ENCODE measurements at regions not wholly inside any gene's neighbourhood (a gene's known extent, or its start where the extent isn't known, plus 50 kb on each side); places are given as distances from the start of the nearest gene placed in this dataset.

DNA sequence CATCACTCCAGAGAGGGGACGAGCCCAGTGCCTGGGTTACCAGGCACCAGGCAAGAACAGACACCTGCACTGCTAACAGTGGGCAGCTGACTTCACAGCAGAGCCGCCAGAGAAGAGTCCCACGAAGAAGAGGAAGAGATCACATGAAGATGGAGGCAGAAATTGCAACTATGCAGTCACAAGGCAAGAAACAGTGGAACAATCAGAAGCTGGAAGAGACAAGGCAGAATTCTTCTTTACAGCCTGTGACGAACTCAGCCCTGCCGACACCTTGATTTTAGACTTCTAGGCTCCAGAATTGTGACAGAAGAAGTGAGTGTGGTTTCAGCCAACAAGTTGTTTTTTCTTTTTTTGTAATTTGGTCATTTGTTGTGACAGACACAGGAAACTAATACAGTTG, 59.2 kb downstream of the IL12A start:
- WGBS = 83% methylated on average over 5 of the region's 5 CpGs

DNA sequence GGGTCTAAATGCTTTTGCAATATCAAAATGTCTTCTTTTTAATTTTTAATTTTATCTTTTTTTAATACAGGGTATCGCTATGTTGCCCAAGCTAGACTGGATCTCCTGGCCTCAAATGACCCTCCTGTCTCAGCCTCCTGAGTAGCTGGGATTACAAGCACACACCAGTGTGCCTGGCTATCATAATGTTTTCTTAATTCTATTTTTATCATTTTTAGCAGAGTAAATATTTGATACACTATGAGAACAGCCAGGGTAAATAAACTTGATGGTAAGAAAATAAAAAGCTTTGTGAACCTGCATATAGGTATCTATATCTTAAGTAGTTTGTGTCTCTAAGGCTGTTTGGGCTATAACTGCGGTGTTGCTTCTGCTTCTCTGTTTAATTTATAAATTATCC, 60.4 kb downstream of the IL12A start:
- no peaks in the 10 kb centered on the region for H3K9me3 ChIP-seq
- peak; percentile 27 for DNase-seq (ENCODE audit: low spot score)
- TF ChIP-seq POLR2AphosphoS5 (IDR thresholded peaks at IDR 0.05) = peak; percentile 50
- TF ChIP-seq, protein P1, sequence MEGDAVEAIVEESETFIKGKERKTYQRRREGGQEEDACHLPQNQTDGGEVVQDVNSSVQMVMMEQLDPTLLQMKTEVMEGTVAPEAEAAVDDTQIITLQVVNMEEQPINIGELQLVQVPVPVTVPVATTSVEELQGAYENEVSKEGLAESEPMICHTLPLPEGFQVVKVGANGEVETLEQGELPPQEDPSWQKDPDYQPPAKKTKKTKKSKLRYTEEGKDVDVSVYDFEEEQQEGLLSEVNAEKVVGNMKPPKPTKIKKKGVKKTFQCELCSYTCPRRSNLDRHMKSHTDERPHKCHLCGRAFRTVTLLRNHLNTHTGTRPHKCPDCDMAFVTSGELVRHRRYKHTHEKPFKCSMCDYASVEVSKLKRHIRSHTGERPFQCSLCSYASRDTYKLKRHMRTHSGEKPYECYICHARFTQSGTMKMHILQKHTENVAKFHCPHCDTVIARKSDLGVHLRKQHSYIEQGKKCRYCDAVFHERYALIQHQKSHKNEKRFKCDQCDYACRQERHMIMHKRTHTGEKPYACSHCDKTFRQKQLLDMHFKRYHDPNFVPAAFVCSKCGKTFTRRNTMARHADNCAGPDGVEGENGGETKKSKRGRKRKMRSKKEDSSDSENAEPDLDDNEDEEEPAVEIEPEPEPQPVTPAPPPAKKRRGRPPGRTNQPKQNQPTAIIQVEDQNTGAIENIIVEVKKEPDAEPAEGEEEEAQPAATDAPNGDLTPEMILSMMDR (IDR thresholded peaks at IDR 0.05) = no peak
- no peaks in the 10 kb centered on the region for H3K36me3 ChIP-seq
- no peak overlapping the region for H3K4me3 ChIP-seq
- no peaks in the 10 kb centered on the region for H3K27me3 ChIP-seq (replicated peaks; ENCODE audit: insufficient read depth)
- intact Hi-C loops (cut with DNase I) = no loop called here
- WGBS = 75% methylated on average over 2 of the region's 2 CpGs
- H3K4me1 ChIP-seq (replicated peaks) = no peaks in the 10 kb centered on the region
- H3K27ac ChIP-seq = no peak overlapping the region

More for the DNA sequence above, 59.2 kb downstream of the IL12A start:
- H3K27me3 ChIP-seq (replicated peaks; ENCODE audit: insufficient read depth) = no peaks in the 10 kb centered on the region
- no peak for DNase-seq (ENCODE audit: low spot score)
- no peak overlapping the region for H3K27ac ChIP-seq
- H3K36me3 ChIP-seq = no peaks in the 10 kb centered on the region
- no peaks in the 10 kb centered on the region for H3K9me3 ChIP-seq
- H3K4me3 ChIP-seq = no peak overlapping the region
- intact Hi-C loops (cut with DNase I) = no loop called here
- TF ChIP-seq, protein P1 (IDR thresholded peaks at IDR 0.05) = no peak
- no peak for TF ChIP-seq POLR2AphosphoS5 (IDR thresholded peaks at IDR 0.05)
- no peak for TF ChIP-seq POLR2A (IDR thresholded peaks at IDR 0.05)
- H3K4me1 ChIP-seq (replicated peaks) = no peaks in the 10 kb centered on the region

DNA sequence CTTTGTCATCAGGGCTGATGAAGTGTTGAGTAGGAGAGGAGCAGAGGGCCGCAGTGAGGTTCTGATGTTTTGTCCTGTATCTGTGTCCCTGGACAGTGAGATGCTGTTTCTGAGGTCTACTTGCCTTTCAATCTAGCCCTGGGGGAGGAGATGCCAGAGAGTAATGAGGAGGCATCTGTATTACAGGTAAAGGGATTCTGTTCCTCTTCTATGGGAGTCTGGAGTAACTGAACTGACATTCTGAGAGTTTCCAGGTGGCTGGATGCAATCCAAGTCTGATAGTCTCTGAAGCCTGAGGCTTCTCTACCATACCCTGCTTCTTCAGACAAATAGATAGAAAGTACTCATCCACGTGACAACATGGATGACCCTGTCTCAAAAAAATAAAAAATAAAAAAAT, 60.9 kb downstream of the IL12A start:
- TF ChIP-seq POLR2A (IDR thresholded peaks at IDR 0.05) = no peak
- TF ChIP-seq, protein P1 (IDR thresholded peaks at IDR 0.05) = no peak
- no peak for TF ChIP-seq POLR2AphosphoS5 (IDR thresholded peaks at IDR 0.05)
- no peaks in the 10 kb centered on the region for H3K4me1 ChIP-seq (replicated peaks)
- no peak overlapping the region for H3K4me3 ChIP-seq
- no peaks in the 10 kb centered on the region for H3K9me3 ChIP-seq
- 88% methylated on average over 2 of the region's 2 CpGs for WGBS
- DNase-seq (ENCODE audit: low spot score) = no peak
- no peaks in the 10 kb centered on the region for H3K36me3 ChIP-seq
- no peak overlapping the region for H3K27ac ChIP-seq
- intact Hi-C loops (cut with DNase I) = no loop called here
- H3K27me3 ChIP-seq (replicated peaks; ENCODE audit: insufficient read depth) = no peaks in the 10 kb centered on the region

DNA sequence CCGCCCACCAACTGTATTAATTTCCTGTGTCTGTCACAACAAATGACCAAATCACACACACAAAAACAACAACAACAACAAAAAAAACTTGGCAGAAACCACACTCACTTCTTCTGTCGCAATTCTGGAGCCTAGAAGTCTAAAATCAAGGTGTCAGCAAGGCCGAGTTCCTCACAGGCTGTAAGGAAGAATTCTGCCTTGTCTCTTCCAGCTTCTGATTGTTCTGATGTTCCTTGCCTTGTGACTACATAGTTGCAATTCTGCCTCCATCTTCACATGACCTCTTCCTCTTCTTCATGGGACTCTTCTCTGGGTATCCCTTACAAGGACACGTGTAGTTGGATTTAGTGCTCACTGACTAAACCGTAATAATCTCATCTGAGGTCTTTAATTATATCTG, 61.4 kb downstream of the IL12A start:
- Histone ChIP-seq H3K27ac (no peak overlapping the region), H3K36me3 (no peaks in the 10 kb centered on the region), H3K9me3 (no peaks in the 10 kb centered on the region), H3K4me3 (no peak overlapping the region), H3K4me1 (replicated peaks) (no peaks in the 10 kb centered on the region), H3K27me3 (replicated peaks; ENCODE audit: insufficient read depth) (no peaks in the 10 kb centered on the region)
- no peak for TF ChIP-seq POLR2A (IDR thresholded peaks at IDR 0.05)
- no peak for TF ChIP-seq POLR2AphosphoS5 (IDR thresholded peaks at IDR 0.05)
- TF ChIP-seq, protein P1 (IDR thresholded peaks at IDR 0.05) = no peak
- intact Hi-C loops (cut with DNase I) = no loop called here
- 90% methylated on average over 5 of the region's 5 CpGs for WGBS
- no peak for DNase-seq (ENCODE audit: low spot score)

DNA sequence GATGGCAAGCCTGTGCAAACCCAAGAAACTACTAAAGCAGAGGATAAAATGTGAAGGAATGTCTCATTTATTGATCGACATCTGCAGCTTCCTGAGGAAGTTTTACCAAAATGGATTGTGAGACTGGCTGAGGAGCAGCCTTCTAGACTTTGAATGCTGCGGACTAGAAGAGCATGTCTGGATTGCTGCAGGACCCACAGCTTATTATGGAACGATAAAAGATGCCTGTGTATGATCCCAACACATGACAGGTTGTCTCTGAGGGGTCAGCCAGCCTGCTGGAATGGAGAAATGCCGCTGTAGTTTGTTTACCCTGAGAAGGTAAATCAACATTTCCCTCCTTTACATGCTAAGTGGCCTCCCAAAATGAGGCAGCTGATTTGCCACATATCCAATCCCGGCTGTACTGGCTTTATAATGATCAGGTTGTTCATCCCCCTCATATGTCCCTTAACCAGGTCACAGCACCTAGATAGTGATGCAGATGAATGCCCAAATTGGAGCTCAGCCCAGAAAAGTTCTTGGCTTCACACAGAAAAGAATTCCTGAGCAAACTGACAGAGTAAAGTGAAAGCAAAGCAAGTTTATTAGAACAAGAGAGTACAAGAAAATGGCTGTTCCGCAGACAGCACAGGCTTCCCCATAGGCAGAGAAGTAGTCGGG, 63.9 kb downstream of the IL12A start:
- Histone ChIP-seq H3K27me3 (replicated peaks; ENCODE audit: insufficient read depth) (no peaks in the 10 kb centered on the region), H3K27ac (peak overlapping the region; percentile 0 to 3), H3K36me3 (no peaks in the 10 kb centered on the region), H3K9me3 (no peaks in the 10 kb centered on the region), H3K4me3 (no peak overlapping the region), H3K4me1 (replicated peaks) (peaks cover 4% of the 10 kb centered on the region)
- intact Hi-C loops (cut with DNase I) = no loop called here
- 36% methylated on average over 7 of the region's 7 CpGs for WGBS
- peak; percentile 24 for DNase-seq (ENCODE audit: low spot score)
- TF ChIP-seq, protein P1 (IDR thresholded peaks at IDR 0.05) = no peak
- TF ChIP-seq POLR2A (IDR thresholded peaks at IDR 0.05) (no peak), POLR2AphosphoS5 (IDR thresholded peaks at IDR 0.05) (peak; percentile 34)

All from prostate gland (tissue), 2 donors.